C1 segment of cervical spinal cord (tissue), 14 donors: ENCODE measurements at regions not wholly inside any gene's neighbourhood (a gene's known extent, or its start where the extent isn't known, plus 50 kb on each side); places are given as distances from the start of the nearest gene placed in this dataset.

ENCODE experiments used
- DNase-seq, 14 donors: peaks; one replicate each; lab custom pipeline; 2025; lab: John Stamatoyannopoulos, UW

DNA sequence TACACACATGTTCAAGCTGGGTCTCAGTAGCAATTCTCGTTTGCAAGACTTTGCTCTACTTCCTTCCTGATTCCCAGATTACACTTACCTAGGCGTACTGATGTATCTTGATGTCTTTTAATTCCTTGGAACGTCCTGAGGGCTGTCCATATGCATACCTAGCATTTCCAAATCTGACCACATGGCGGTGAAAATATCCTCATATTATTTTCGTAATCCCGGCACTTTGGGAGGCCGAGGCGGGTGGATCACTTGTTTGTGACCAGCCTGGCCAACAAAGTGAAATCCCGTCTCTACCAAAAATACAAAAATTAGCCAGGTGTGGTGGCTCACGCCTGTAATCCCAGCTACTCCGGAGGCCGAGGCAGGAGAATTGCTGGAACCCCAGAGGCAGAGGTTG is 1786.3 kb upstream of the TENM3 start:
- no peak for DNase-seq

DNA sequence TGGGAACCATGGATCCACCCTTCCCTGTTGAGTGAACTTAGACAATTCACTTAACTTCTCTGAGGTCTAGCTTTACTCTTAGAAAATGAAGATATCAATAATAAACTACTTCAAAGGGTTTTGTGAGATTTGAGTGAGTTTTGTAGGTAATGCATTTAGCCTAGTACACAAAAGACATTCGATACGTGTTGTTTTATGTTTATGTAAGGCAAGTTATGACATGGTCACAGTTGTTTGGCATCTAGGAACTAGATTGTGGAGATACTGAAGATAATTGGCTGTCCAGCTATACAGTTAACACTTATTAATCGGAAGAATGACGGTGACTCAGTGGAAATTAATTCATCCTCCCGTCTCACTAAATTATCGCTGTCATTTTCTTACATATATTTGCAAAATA is 1781.1 kb upstream of the TENM3 start:
- DNase-seq: no peak

DNA sequence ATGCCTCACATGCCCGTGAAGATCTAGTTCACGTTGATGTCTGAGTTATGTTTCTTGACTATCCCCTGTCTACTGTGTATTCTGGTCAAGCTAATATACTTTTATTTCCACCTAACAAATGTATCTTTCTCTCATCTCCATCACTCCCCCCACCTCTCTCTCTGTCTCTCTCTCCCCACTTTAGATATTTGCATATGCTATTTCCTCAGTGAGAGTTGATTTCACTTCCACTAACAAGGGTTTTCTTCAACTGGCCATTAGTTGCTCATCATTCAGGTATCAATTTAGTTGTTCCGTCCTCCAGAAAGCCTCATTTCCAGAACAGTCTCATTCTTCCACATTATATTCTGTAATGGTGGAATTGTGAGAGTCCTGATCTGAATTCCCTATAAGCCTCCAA is 1777.8 kb upstream of the TENM3 start:
- DNase-seq: no peak

DNA sequence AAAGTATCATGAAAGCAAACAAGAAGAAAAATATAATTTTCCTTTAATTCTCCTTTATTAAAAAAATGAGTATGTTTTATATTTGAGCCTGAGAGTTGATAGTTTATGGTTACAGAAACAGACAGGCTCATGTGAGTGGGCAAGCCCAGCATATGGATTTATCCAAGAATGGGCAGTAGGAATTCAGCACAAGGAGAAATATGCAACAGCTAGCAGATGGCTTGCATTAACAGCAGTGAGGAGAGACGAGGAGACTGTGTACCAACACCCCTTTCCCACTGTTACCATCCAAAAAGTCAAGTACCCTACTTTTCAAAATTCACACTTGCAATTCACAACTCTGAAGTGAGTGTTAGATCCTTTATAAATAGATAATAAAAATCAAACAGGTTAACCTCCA is 1760.2 kb upstream of the TENM3 start:
- DNase-seq: no peak

DNA sequence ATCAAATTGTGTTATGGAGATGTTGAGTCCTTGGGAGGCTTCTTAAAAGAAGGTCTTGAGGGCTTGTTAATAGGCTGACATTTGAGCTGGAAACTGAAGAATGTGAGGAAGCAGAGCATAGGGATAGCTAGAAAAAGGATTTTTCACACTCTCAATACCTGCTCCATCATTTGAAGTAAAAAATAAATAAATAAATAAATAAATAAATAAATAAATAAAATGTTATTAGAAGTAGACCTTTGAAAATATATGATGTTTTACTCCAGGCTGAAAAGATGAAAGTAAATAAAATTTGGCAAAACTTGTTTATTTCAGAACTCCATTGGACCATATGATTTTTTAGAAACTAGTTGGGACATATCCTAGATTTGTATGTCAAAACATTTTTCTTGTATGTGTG is 1757.8 kb upstream of the TENM3 start:
- no peak for DNase-seq

DNA sequence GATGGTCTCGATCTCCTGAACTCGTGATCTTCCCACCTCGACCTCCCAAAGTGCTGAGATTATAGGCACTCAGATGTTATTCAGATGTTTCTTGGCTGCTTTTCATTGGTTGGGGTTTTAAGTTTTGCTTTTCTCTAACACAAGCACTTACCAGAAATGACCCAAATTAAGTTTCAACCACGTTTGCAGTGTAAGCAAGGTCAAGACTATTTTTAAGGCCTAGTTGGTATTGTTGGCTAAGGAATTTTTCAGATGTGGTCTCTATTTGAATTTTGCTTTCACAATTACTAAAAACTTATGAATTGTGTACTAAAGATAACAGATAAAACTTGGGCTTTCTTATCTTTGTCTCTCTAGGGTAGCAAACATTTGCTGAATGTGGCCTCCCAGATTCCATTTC is 1756.9 kb upstream of the TENM3 start:
- no peak for DNase-seq

DNA sequence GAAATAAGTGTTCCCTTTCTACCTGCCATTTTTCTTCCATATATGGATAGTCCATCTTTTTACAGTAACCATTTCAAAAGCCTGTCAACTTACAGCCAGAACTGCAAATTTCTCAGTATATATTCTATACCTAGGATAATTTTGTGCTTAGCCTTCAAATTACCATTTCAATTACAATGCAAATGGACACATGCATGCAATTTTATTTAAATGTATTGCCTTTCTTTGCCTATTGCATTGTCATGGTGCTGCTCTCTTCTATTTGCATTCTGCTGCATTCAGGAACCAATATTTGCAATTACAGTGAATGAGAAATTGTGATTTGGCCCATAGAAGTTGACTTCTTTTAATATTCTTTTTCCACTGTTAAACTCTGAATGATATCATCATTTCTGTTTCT is 1753.4 kb upstream of the TENM3 start:
- DNase-seq: no peak

DNA sequence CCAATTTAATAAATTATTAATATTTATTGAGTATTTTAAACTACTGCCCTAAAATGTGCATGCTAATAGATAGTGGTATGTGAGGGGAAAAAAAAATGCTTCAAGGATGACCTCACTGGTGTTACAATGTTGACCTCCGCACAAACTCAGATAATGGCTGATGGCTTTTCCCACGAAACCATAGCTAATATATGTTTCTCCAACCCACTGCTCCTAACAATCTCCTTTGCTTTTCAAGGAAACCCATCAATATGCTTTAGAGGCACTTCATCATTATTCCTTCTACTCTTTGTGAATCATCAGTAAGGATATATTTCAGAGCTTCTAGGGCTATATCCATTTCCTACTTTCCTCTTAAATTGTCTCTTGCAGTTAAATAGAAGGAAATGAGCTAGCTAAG is 1752.0 kb upstream of the TENM3 start:
- no peak for DNase-seq

DNA sequence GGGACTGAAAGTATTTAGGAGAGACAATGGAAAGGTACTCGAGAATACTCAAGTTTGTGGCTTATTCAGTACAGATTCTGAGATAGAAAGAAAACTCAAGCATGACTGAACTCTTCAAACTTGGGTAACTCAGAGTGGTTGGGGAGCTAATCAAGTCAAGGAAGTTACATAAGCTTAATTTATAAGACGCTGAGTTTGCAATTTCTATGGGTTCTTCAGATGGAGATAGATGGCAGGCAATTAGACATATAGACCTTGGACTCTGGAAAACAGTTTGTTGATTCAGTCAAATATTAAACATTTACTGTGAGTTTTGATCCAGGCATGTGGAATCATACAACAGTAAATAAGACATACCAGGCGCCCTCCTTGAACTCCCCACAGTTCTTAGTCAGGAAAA is 1749.9 kb upstream of the TENM3 start:
- no peak for DNase-seq

DNA sequence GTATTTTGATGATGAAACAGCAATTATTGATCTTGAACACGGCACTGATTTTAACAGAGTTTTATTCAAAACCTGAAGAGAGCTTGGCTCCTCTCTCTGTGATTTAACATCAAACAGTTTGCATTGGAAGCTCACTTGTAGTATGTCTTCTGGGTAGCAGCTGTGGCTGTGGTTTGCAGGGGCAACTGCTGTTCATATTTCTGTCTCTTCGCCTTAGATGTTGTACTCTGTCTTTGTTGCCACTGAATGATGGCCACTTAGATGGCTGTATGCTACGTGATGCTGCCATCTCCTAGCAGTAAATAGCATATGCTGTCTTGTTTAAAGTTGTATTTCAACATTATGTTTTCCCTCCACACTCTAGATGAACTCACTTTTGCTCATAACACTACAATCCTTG is 1743.0 kb upstream of the TENM3 start:
- no peak for DNase-seq

DNA sequence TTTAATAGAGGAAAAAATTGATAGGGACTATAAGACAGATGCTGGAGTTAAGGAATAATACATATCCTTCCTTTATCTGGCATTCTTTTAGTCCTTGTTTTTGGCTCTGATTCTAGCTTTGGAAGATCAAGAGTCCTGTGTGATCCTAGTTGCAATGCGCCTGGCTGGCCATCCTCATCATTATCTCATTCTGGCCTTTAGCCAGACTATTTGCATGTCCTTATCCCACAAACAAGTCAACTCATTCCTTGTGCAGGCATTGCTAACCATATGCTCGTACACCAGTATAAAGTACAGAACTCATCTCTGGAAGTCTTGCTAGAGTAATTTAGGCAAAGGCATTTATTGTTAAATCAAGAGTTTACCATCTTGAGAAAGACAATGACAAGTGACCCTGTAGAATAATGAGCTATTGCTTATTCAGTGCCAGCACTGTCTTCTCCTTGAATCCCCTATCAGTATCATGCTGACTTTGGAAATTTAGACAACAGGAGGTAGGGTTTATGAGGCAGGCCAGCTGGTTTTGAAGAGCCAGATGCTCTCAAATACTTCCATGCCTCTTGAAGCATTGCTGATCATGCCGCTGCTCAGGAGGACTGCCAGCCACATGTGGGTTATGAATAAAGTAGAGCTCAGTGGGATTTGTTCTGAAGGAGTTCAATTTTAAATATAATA is 1730.3 kb upstream of the TENM3 start:
- DNase-seq: no peak

DNA sequence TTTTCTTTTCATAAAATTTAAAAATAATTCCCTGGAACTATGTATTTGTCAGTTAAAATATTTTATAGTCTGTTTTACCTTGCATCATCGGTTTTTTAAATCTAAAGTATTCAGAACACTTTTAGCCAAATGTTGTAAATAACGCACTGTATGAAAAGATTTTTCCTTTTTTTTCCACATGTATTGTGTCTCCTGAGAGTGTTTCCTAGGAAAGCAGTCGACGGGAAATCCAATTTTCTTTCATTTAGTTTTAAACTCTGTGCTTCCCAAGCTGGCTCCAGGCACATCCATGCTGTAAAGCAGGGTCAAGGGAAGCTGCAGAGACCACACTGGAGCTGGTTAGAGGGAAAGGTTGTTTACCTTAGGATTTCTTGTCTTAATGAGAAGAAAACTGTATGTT is 1724.3 kb upstream of the TENM3 start:
- DNase-seq: no peak

DNA sequence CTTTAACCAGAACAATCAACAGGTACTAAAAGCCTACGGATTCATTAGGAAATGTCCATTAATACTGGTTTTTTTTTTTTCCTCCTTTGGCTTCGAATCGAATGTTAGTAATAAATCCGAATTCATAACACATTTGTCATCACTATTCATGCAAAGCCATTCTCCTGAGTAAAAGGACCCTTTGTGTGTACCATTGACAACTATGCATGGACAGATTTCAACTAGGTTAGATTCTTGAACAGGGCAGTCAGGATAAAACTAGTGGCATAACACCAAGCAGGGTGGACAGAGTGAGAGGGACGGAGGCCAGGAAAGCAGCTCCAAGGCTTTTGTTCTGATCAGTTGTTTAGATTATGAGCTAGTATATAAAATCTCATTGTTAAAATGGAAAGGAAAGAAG is 1722.0 kb upstream of the TENM3 start:
- DNase-seq: no peak

DNA sequence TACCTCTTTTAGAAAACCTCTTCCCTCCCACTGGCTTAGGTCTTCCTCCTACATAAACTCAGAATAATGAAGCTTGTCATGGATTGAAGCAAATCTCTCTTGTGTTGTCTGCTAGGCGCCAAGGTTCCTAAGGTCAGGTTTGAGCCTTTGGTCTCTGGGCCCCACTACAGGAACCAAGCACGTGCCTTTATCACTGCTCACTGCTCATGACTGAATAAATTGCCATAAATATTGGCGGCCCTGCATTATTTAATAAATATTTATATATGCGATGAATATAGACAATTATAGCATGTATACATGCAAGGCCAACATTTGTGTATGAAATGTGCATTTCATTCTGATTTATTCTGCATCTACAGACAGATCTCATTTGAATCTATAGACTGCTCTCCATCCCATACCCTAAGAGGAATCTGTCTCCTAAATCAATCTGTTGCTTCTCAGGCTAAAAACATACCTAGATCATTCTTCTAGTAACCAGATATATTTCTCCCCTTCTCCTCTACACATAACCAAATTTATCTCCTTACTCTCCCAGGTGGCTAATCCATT is 1717.6 kb upstream of the TENM3 start:
- no peak for DNase-seq

DNA sequence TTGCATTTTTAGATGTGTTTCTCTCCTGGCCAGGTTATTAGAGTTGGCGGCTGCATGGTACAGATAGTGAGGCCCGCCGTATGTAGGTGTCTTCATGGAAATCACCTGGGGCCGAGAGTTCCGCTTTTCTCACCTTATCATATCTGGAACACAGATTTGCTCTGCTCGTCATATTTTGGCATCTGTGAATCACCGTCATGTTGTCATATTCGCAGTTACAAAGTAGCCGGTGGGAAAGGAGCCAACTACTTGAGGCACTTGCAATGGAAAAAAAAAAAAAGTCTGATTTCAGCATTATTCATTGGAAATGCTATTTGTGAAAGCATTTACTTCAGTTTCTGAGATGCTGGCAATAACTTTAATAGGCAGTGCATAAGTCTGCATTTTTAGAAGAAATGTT is 1715.2 kb upstream of the TENM3 start:
- DNase-seq: no peak

DNA sequence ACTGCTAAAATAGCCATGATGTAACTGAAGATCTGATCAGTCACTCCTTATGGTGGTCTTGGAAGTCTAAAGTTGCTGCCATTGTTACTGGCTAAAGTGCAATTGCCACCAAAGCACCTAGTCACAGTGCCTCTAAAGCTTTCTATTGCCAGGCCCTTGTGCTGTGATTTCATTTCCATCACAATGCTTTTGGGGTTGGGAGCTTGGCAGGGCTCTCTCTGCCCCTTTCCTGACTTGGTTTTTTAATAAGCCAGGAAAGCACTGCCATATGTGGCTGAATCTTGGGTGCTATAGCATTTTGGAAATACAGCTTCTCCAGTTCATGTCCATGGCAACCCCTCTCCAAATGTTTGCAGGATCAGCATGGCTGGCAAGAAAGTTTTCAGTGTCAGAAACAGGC is 1712.4 kb upstream of the TENM3 start:
- no peak for DNase-seq

DNA sequence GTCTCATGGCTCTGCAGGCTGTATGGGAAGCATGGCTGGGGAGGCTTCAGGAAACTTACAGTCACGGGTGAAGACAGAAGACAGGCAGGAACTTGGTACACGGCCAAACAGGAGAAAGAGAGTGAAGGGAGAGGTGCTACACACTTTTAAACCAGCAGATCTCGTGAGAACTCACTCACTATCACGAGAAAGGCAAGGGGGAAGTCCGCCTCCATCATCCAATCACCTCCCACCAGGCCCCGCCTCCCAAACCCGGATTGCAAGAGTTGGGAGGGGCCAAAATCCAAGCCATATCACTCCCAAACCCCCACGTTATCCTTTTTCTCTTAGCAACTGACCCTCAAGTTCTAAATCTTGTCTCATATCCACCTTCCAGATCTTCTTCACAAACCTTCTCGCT is 1710.5 kb upstream of the TENM3 start:
- no peak for DNase-seq

DNA sequence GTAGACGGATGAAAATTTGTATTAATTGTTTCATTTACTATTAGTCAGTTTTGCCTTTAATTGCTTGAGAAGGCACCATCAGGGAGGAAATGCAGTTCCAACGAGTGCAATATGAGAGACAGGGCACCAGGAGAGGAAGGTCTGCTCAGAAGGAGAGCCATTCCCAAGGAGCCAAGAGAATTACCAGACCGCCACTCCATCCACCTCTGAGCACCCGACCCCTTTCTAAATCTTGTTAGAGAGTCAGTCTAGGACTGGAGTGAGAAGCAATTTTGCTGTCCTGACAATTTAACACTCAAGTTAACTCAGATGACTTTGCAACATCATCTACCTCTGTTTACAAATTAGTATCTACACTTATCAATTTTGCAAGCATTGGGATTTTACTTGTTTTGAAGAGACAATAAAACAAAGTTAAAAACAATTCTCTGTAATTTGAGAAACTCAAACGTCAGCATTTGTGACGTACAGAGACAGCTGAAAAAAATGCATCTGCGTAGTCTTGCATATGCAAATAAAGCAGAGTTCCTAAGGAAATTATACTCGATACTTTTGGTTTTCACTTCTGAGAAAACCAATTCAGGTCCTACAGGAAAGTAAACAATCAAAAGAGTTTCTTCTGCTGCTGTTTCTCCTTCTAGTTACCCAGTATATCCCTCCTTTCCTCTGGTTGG is 1704.7 kb upstream of the TENM3 start:
- no peak for DNase-seq

DNA sequence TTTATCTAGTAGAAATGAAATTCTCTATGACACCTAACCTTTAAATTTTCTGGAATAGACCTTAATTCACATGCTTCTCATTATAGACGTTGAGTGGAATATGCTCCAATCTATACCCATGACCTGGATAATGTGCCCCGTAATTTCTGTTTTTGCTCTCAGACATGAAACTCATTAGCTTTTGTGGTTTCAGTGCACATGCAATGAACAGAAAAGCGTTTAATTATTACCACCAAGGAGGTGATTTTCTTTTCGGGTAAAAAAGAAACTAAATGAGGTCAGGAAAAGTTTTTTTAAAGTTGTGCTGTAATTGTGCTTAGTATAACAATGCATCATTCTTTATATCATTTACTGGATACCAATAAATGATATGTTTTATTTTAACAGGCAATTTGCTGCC is 1703.9 kb upstream of the TENM3 start:
- DNase-seq: no peak

DNA sequence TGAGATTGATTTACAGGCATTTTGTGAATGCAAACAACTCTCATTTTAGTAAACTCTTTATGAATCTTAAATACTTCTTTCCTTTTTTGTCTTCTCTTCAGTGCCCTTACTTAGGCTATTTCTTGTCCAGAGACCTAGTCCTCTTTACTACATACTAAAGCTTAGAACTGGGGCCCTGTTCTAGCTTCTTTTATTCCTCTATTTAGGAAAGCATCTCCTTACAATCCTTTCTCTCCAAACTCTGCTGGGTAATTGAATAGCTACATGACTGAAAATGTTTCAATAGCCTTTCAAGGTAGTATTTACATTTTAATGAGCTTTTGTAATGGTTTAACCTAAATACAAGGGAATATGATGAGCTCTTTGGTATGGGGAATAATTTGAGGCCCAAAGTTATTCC is 1701.5 kb upstream of the TENM3 start:
- DNase-seq: no peak

DNA sequence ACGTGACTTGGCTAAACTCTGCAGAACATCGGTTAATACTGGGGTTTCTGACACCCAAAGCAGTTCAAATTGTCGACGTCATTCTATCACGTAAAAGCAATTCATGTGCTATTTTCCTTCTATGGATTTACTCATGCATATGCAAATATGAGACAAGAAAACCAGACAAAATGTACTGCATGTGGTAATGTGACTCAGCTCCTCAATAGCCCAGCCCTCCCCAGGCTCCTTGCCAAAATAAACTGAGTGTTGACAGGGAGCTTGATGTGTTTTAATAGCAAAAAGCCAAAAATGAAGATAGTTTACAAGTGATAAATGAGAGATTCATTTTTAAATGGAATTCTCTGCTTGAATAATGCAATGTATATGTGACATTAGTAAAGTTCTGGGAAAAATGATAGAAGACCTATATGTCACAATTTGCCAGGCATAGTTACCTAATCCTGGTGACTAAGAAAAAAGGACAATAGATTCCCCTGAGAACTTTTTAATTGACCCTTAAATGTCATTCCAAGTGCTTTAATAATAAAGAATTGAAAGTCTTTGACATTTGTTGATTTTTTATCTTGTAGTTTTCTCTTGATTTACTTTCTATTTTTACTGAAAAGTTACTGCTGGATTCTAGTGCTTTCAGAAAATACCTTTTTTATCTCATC is 1700.6 kb upstream of the TENM3 start:
- no peak for DNase-seq

DNA sequence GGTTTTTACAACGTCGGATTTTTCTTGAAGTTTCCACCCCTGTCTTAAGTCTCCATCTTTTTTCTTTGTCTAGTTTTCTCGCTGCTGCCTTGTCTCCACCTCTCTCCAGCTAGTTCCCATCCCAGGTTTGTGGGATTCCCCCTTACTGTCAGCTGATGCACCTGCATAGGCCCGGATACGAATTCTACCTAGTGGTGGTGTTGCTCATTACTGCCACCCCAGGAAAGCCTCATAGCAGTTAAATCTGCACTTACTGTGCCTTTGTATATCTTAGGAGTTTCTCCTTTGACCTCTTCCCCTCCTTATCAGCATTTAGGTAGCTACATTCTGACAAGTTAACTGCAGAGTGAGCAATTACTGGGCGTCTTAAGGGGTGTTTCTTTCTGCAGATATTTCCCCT is 1693.1 kb upstream of the TENM3 start:
- no peak for DNase-seq

DNA sequence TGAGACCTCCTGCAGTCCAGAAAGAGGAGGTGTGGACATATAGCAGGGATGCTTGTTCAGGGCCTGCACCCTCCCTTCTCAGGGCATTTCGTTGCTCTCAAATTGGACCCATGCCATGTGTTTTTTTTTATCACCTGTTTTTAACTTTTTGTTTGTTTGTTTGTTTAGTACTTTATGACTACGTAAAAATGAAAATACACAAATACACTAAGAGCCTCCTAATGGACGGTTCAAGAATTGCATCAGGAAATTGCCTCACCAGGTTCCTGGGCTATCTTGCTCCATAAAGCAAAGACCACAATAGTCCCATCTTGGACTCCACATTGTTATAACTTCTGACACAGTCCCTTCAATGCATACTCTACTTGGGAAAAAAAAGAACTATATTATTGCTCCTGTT is 1685.9 kb upstream of the TENM3 start:
- DNase-seq: no peak
